ENCODE measurements at regions not wholly inside any gene's neighbourhood (a gene's known extent, or its start where the extent isn't known, plus 50 kb on each side); places are given as distances from the start of the nearest gene placed in this dataset.
"Not testable (repeated sequence)": the region's sequence is repeated elsewhere in the genome, so short reads cannot be mapped to it uniquely, and the experiment has no call there.

GRCh38 chr11:71155846-71156245 is 96.5 kb downstream of the SHANK2 start:
- no peak for DNase-seq (ENCODE audit: extremely low spot score)
- no peak for TF ChIP-seq CTCF (IDR thresholded peaks at IDR 0.05; ENCODE audit: control extremely low read depth, extremely low read depth, low read depth, missing control alignments)
- CTCF ChIA-PET: no interaction called here
- POLR2A ChIA-PET: no interaction called here

GRCh38 chr11:71154261-71154805 is 98.0 kb downstream of the SHANK2 start:
- no peak for DNase-seq (ENCODE audit: extremely low spot score)
- CTCF ChIA-PET: no interaction called here
- TF ChIP-seq CTCF (IDR thresholded peaks at IDR 0.05; ENCODE audit: control extremely low read depth, extremely low read depth, low read depth, missing control alignments): no peak
- POLR2A ChIA-PET: no interaction called here

- CTCF ChIA-PET: no interaction called here
- TF ChIP-seq CTCF (IDR thresholded peaks at IDR 0.05; ENCODE audit: control extremely low read depth, extremely low read depth, low read depth, missing control alignments): no peak
- POLR2A ChIA-PET: no interaction called here
- DNase-seq (ENCODE audit: extremely low spot score): no peak
Observed at GRCh38 chr11:71153005-71153390, 99.4 kb downstream of the SHANK2 start.

GRCh38 chr11:71152312-71153004 is 99.9 kb downstream of the SHANK2 start:
- POLR2A ChIA-PET; DNase-seq (ENCODE audit: extremely low spot score); CTCF ChIA-PET: not testable (repeated sequence)

GRCh38 chr11:71151561-71151960 is 100.8 kb downstream of the SHANK2 start:
- no peak for TF ChIP-seq CTCF (IDR thresholded peaks at IDR 0.05; ENCODE audit: control extremely low read depth, extremely low read depth, low read depth, missing control alignments)
- no peak for DNase-seq (ENCODE audit: extremely low spot score)
- CTCF ChIA-PET: no interaction called here
- POLR2A ChIA-PET: no interaction called here

GRCh38 chr11:71150859-71151258 is 101.5 kb downstream of the SHANK2 start:
- ChIA-PET POLR2A (no interaction called here), CTCF (no interaction called here)
- no peak for DNase-seq (ENCODE audit: extremely low spot score)
- TF ChIP-seq CTCF (IDR thresholded peaks at IDR 0.05; ENCODE audit: control extremely low read depth, extremely low read depth, low read depth, missing control alignments): no peak

GRCh38 chr11:71148716-71149115 is 103.7 kb downstream of the SHANK2 start:
- CTCF ChIA-PET: no interaction called here
- POLR2A ChIA-PET: no interaction called here
- TF ChIP-seq CTCF (IDR thresholded peaks at IDR 0.05; ENCODE audit: control extremely low read depth, extremely low read depth, low read depth, missing control alignments): no peak
- no peak for DNase-seq (ENCODE audit: extremely low spot score)

Data from GM10248 (cell line).